B cell (primary cell): ENCODE measurements at regions not wholly inside any gene's neighbourhood (a gene's known extent, or its start where the extent isn't known, plus 50 kb on each side); places are given as distances from the start of the nearest gene placed in this dataset.

Source experiments
- EZH2 ChIP-seq: IDR thresholded peaks from 2 replicates; pipeline ENCODE4 v1.6.1; 2012; ENCODE audit warnings: borderline replicate concordance, low read depth, mild to moderate bottlenecking, moderate library complexity, low read length; ENCODE audit not compliant: insufficient read depth, poor library complexity, severe bottlenecking
- TF ChIP-seq, protein P1 (sequence below): fragments of 200-600 bp; IDR thresholded peaks from one replicate; pipeline ENCODE4 v1.8.0; 2022; ENCODE audit warnings: antibody characterized with exemption, mild to moderate bottlenecking

DNA sequence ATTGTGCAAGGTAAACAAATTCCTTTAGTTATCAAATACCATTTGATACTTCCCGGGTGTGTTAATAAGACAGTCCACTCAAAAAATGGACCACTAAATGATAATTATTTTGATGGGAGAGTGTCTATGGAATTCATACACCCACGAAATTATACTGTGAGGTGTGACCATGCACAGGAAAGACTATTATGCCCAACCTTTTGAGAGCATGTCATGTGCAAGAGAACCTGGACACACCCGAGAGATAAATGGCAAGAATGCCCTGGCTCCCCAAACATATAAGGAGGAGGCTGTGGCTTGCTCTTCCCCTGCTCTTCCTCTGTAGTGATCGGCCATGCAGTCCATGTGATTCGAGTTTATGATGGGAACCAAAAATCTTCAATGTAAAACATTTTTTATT, 119.5 kb upstream of the BCL2L14 start:
- TF ChIP-seq, protein P1, sequence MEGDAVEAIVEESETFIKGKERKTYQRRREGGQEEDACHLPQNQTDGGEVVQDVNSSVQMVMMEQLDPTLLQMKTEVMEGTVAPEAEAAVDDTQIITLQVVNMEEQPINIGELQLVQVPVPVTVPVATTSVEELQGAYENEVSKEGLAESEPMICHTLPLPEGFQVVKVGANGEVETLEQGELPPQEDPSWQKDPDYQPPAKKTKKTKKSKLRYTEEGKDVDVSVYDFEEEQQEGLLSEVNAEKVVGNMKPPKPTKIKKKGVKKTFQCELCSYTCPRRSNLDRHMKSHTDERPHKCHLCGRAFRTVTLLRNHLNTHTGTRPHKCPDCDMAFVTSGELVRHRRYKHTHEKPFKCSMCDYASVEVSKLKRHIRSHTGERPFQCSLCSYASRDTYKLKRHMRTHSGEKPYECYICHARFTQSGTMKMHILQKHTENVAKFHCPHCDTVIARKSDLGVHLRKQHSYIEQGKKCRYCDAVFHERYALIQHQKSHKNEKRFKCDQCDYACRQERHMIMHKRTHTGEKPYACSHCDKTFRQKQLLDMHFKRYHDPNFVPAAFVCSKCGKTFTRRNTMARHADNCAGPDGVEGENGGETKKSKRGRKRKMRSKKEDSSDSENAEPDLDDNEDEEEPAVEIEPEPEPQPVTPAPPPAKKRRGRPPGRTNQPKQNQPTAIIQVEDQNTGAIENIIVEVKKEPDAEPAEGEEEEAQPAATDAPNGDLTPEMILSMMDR: no peak
- no peak for TF ChIP-seq EZH2
